ENCODE measurements at regions not wholly inside any gene's neighbourhood (a gene's known extent, or its start where the extent isn't known, plus 50 kb on each side); places are given as distances from the start of the nearest gene placed in this dataset.

DNA sequence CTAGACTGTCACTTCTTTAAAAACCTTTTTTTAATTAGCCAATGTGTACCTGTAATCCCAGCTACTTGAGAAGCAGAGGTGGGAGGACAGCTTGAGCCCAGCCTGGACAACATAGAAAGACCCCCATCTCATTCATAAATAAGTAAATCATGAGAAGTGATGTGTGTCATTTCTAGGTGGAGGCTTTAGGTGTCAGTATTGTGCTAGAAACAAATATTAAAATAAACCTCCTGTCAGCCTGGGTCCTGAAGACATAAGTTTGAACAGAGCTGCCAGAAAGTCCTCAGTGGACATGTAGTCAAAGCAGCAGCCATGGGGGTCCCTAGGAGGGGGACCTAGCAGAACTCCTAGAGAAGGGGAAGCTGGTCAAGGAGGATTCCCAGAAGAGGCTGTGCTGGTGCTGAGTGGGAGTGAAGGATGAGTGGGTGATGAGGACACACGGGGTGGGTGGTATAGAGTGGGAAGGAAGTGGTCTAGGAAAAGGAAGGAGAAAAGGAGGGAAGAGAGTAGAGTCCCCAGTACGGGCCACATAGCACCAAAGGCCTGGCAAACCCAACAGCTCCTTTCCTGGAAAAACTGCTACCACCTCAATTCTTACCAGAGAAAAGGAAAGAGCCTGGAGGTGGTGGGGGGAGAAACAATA is 316.6 kb upstream of the NCKAP5 start:
- H2AFZ ChIP-seq (ENCODE audit: low read length), result no peak overlapping the region
- no peak overlapping the region for H3K18ac ChIP-seq (ENCODE audit: low read length)
- H2BK12ac ChIP-seq (ENCODE audit: low read length), result no peak overlapping the region
- H3K4me1 ChIP-seq (ENCODE audit: control insufficient read depth in 2 of 2, insufficient read depth in 1 of 2, low read depth in 1 of 2, low read length in 2 of 2), result no peaks in the 10 kb centered on the region
- H3K9me3 ChIP-seq (replicated peaks in 1 of 2; ENCODE audit: control insufficient read depth in 2 of 2, insufficient read depth in 1 of 2, low read depth in 1 of 2, low read length in 2 of 2), result no peaks in the 10 kb centered on the region
- no CpG with 5 or more reads among the region's 2 CpGs for WGBS, 2 donors (ENCODE audit: extremely low coverage in 2 of 2, insufficient read length in 2 of 2, insufficient replicate concordance in 1 of 2)
- no peak for DNase-seq (ENCODE audit: low spot score)
- no peak overlapping the region for H3K14ac ChIP-seq (ENCODE audit: low read length)
- H3K4me3 ChIP-seq (ENCODE audit: low read length in 2 of 2), result no peak overlapping the region
- no peak overlapping the region for H2BK5ac ChIP-seq (ENCODE audit: low read length)
- no peaks in the 10 kb centered on the region for H3K27me3 ChIP-seq (ENCODE audit: control insufficient read depth in 3 of 3, insufficient read depth in 3 of 3, low read depth in 1 of 3, low read length in 3 of 3)
- no peak overlapping the region for H3K4ac ChIP-seq (ENCODE audit: low read length)
- H2BK15ac ChIP-seq (ENCODE audit: low read length), result no peak overlapping the region
- no peak overlapping the region for H2BK120ac ChIP-seq (ENCODE audit: low read depth, low read length)
- no peak overlapping the region for H4K91ac ChIP-seq (ENCODE audit: low read depth, low read length, poor library complexity)
- H3K23ac ChIP-seq (ENCODE audit: low read depth, low read length, poor library complexity), result no peak overlapping the region
- no peak overlapping the region for H2AK5ac ChIP-seq (ENCODE audit: low read depth, low read length)
- H3K9ac ChIP-seq (ENCODE audit: low read depth, low read length, poor library complexity), result no peak overlapping the region
- H3K27ac ChIP-seq (replicated peaks; ENCODE audit: low read length), result no peak overlapping the region
- H4K8ac ChIP-seq (ENCODE audit: low read depth, low read length), result no peak overlapping the region
- no peak overlapping the region for H3K4me2 ChIP-seq (ENCODE audit: insufficient read depth, low read length, poor library complexity, severe bottlenecking)
- H3K36me3 ChIP-seq (replicated peaks in 1 of 2; ENCODE audit: control insufficient read depth in 2 of 2, insufficient read depth in 2 of 2, low read length in 2 of 2), result no peaks in the 10 kb centered on the region
- H3K79me1 ChIP-seq (ENCODE audit: low read depth, low read length), result no peaks in the 10 kb centered on the region

DNA sequence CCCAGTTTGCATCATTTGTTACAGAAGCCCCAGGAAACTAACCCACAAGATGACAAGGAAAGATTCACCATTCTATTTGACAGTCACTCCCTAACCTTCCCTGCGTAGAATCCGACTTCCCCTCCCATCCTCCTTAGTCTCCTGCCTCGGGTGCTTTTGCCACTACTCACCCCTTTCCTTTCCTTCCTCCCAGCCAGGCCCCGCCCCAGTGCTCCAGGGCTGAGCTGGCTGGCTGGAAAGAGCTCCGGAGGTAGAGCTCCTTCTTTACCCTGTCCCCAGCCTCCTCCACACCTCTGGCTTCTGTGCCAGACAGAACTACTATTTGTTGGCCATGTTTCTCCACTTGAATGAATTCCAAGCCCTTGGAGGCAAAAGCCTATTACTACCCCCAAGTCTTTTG is 317.6 kb upstream of the NCKAP5 start:
- no peak overlapping the region for H2BK12ac ChIP-seq (ENCODE audit: low read length)
- no peak overlapping the region for H3K27ac ChIP-seq (replicated peaks; ENCODE audit: low read length)
- H4K8ac ChIP-seq (ENCODE audit: low read depth, low read length), result no peak overlapping the region
- H2AFZ ChIP-seq (ENCODE audit: low read length), result no peak overlapping the region
- no peak overlapping the region for H3K9ac ChIP-seq (ENCODE audit: low read depth, low read length, poor library complexity)
- H3K36me3 ChIP-seq (replicated peaks in 1 of 2; ENCODE audit: control insufficient read depth in 2 of 2, insufficient read depth in 2 of 2, low read length in 2 of 2), result no peaks in the 10 kb centered on the region
- H3K14ac ChIP-seq (ENCODE audit: low read length), result no peak overlapping the region
- no peak overlapping the region for H3K4me3 ChIP-seq (ENCODE audit: low read length in 2 of 2)
- no peak overlapping the region for H4K91ac ChIP-seq (ENCODE audit: low read depth, low read length, poor library complexity)
- H3K79me1 ChIP-seq (ENCODE audit: low read depth, low read length), result no peaks in the 10 kb centered on the region
- H3K4me1 ChIP-seq (ENCODE audit: control insufficient read depth in 2 of 2, insufficient read depth in 1 of 2, low read depth in 1 of 2, low read length in 2 of 2), result no peaks in the 10 kb centered on the region
- H3K4me2 ChIP-seq (ENCODE audit: insufficient read depth, low read length, poor library complexity, severe bottlenecking), result no peak overlapping the region
- no peaks in the 10 kb centered on the region for H3K9me3 ChIP-seq (replicated peaks in 1 of 2; ENCODE audit: control insufficient read depth in 2 of 2, insufficient read depth in 1 of 2, low read depth in 1 of 2, low read length in 2 of 2)
- H2BK5ac ChIP-seq (ENCODE audit: low read length), result no peak overlapping the region
- H3K27me3 ChIP-seq (ENCODE audit: control insufficient read depth in 3 of 3, insufficient read depth in 3 of 3, low read depth in 1 of 3, low read length in 3 of 3), result no peaks in the 10 kb centered on the region
- H3K18ac ChIP-seq (ENCODE audit: low read length), result no peak overlapping the region
- no peak overlapping the region for H3K4ac ChIP-seq (ENCODE audit: low read length)
- H3K23ac ChIP-seq (ENCODE audit: low read depth, low read length, poor library complexity), result no peak overlapping the region
- no CpG with 5 or more reads among the region's 5 CpGs for WGBS, 2 donors (ENCODE audit: extremely low coverage in 2 of 2, insufficient read length in 2 of 2, insufficient replicate concordance in 1 of 2)
- no peak for DNase-seq (ENCODE audit: low spot score)
- H2AK5ac ChIP-seq (ENCODE audit: low read depth, low read length), result peak overlapping the region; percentile 1
- H2BK15ac ChIP-seq (ENCODE audit: low read length), result no peak overlapping the region
- no peak overlapping the region for H2BK120ac ChIP-seq (ENCODE audit: low read depth, low read length)

GRCh38 chr2:133886735-133887675 is 318.7 kb upstream of the NCKAP5 start:
- Histone ChIP-seq H3K23ac (ENCODE audit: low read depth, low read length, poor library complexity) (no peak overlapping the region), H3K9me3 (replicated peaks in 1 of 2; ENCODE audit: control insufficient read depth in 2 of 2, insufficient read depth in 1 of 2, low read depth in 1 of 2, low read length in 2 of 2) (no peaks in the 10 kb centered on the region), H3K4me1 (ENCODE audit: control insufficient read depth in 2 of 2, insufficient read depth in 1 of 2, low read depth in 1 of 2, low read length in 2 of 2) (no peaks in the 10 kb centered on the region), H2AK5ac (ENCODE audit: low read depth, low read length) (no peak overlapping the region), H3K4me3 (ENCODE audit: low read length in 2 of 2) (no peak overlapping the region), H3K79me1 (ENCODE audit: low read depth, low read length) (no peaks in the 10 kb centered on the region), H3K36me3 (replicated peaks in 1 of 2; ENCODE audit: control insufficient read depth in 2 of 2, insufficient read depth in 2 of 2, low read length in 2 of 2) (no peaks in the 10 kb centered on the region), H2BK15ac (ENCODE audit: low read length) (no peak overlapping the region), H2BK120ac (ENCODE audit: low read depth, low read length) (no peak overlapping the region), H3K14ac (ENCODE audit: low read length) (no peak overlapping the region), H3K27me3 (ENCODE audit: control insufficient read depth in 3 of 3, insufficient read depth in 3 of 3, low read depth in 1 of 3, low read length in 3 of 3) (no peaks in the 10 kb centered on the region), H2BK12ac (ENCODE audit: low read length) (no peak overlapping the region), H2AFZ (ENCODE audit: low read length) (no peak overlapping the region), H3K9ac (ENCODE audit: low read depth, low read length, poor library complexity) (no peak overlapping the region), H3K4ac (ENCODE audit: low read length) (no peak overlapping the region), H3K27ac (replicated peaks; ENCODE audit: low read length) (no peak overlapping the region), H4K91ac (ENCODE audit: low read depth, low read length, poor library complexity) (no peak overlapping the region), H2BK5ac (ENCODE audit: low read length) (no peak overlapping the region), H3K4me2 (ENCODE audit: insufficient read depth, low read length, poor library complexity, severe bottlenecking) (no peak overlapping the region), H3K18ac (ENCODE audit: low read length) (no peak overlapping the region), H4K8ac (ENCODE audit: low read depth, low read length) (no peak overlapping the region)
- peak; percentile 52 for DNase-seq (ENCODE audit: low spot score)
- no CpG with 5 or more reads among the region's 19 CpGs for WGBS, 2 donors (ENCODE audit: extremely low coverage in 2 of 2, insufficient read length in 2 of 2, insufficient replicate concordance in 1 of 2)

DNA sequence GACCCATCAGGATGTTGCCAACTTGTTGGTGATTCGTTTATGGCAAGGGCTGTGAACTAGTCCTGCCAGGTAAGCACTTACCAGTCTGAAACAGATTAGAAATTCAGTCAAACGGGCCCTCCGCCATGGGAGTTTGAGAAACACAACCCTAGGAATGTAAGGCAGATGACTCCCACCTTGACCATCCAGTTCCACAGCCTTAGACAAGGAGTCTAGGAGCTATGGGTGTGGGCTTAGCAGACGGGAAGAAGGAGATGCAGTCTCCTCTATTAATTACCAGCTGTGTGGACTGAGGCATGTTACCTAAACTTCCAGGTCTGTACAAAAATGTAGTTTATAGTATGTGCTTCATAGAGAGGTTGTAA is 319.4 kb upstream of the NCKAP5 start:
- Histone ChIP-seq H3K4me2 (ENCODE audit: insufficient read depth, low read length, poor library complexity, severe bottlenecking) (no peak overlapping the region), H3K36me3 (replicated peaks in 1 of 2; ENCODE audit: control insufficient read depth in 2 of 2, insufficient read depth in 2 of 2, low read length in 2 of 2) (no peaks in the 10 kb centered on the region), H3K9me3 (replicated peaks in 1 of 2; ENCODE audit: control insufficient read depth in 2 of 2, insufficient read depth in 1 of 2, low read depth in 1 of 2, low read length in 2 of 2) (no peaks in the 10 kb centered on the region), H3K27ac (replicated peaks; ENCODE audit: low read length) (no peak overlapping the region), H2BK15ac (ENCODE audit: low read length) (no peak overlapping the region), H3K4ac (ENCODE audit: low read length) (no peak overlapping the region), H2BK12ac (ENCODE audit: low read length) (no peak overlapping the region), H3K23ac (ENCODE audit: low read depth, low read length, poor library complexity) (no peak overlapping the region), H3K9ac (ENCODE audit: low read depth, low read length, poor library complexity) (no peak overlapping the region), H2AK5ac (ENCODE audit: low read depth, low read length) (no peak overlapping the region), H3K4me3 (ENCODE audit: low read length in 2 of 2) (no peak overlapping the region), H2AFZ (ENCODE audit: low read length) (no peak overlapping the region), H3K14ac (ENCODE audit: low read length) (no peak overlapping the region), H3K4me1 (ENCODE audit: control insufficient read depth in 2 of 2, insufficient read depth in 1 of 2, low read depth in 1 of 2, low read length in 2 of 2) (no peaks in the 10 kb centered on the region), H3K18ac (ENCODE audit: low read length) (no peak overlapping the region), H4K91ac (ENCODE audit: low read depth, low read length, poor library complexity) (no peak overlapping the region), H4K8ac (ENCODE audit: low read depth, low read length) (no peak overlapping the region), H3K79me1 (ENCODE audit: low read depth, low read length) (no peaks in the 10 kb centered on the region), H3K27me3 (ENCODE audit: control insufficient read depth in 3 of 3, insufficient read depth in 3 of 3, low read depth in 1 of 3, low read length in 3 of 3) (no peaks in the 10 kb centered on the region), H2BK5ac (ENCODE audit: low read length) (no peak overlapping the region), H2BK120ac (ENCODE audit: low read depth, low read length) (no peak overlapping the region)
- DNase-seq (ENCODE audit: low spot score), result no peak
- WGBS, 2 donors (ENCODE audit: extremely low coverage in 2 of 2, insufficient read length in 2 of 2, insufficient replicate concordance in 1 of 2), result no CpG with 5 or more reads among the region's 4 CpGs

Data from neuronal stem cell (in vitro differentiated cells).